Activated effector memory CD4-positive, alpha-beta T cell treated with anti-CD3 and anti-CD28 coated beads, Interleukin-2, amount 50 U/mL, for 16 hours (primary cell): ENCODE measurements at regions not wholly inside any gene's neighbourhood (a gene's known extent, or its start where the extent isn't known, plus 50 kb on each side); places are given as distances from the start of the nearest gene placed in this dataset.
"Not testable (repeated sequence)": the region's sequence is repeated elsewhere in the genome, so short reads cannot be mapped to it uniquely, and the experiment has no call there.

ENCODE experiments used
- DNase-seq: peaks from one replicate; pipeline ENCODE4 v3.0.0-alpha.2; 2020

DNA sequence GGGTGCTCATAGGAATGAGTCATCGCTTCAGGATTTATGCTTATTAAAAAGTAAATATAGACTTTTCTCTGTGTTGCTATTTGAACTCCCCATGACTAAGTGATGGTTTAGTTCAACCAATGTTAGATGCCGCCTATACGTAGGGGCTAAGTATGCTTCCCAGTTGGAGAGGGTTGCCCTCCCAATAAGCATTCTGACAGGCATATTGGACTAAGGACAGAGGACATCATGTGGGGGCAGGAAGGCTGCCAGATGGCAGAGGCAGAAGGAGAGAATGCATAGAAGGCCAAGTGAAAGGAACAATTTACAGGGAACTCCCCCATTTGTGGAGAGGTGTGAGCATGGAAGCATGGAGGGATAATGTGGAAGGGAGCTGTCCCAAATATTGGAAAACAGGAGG, 318.4 kb upstream of the OBI1 start:
- DNase-seq, result no peak

DNA sequence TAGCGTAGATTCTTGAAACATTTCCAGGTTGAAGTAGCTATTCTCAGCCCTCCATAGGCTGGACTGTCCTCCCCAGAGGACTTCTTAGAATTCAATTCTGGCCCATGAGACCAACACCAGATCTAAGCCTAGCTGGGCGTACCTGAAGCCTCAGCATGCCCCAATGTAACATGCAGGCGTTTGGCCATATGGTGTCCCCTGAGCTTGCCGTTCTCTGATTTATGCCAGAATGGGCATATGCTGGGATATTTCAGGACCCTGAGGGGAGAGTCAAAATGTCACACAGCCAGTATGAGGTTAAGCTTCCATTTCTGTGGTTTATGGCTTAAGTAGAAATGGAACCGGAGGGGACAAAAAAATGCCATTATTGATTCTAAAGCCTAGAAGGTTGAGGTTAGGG, 317.7 kb upstream of the OBI1 start:
- DNase-seq, result no peak

DNA sequence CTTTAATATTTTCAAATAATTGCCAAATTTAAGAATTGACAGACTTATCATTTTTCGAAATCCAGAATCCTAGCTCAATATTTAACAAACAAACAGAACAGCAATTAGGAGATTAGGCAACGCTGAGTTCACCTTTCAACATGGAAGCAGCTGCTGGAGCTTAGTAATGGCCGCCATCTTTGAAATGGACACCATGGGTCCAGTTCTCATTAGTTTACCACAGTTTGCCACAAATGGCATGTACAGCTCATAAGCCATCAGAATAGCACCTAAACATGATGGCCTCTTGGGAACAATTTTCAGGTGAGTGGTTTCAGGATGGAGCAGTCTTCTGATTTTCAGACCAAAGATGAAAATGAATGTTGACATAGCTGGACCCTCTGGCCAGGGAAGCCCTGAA, 313.6 kb upstream of the OBI1 start:
- no peak for DNase-seq

DNA sequence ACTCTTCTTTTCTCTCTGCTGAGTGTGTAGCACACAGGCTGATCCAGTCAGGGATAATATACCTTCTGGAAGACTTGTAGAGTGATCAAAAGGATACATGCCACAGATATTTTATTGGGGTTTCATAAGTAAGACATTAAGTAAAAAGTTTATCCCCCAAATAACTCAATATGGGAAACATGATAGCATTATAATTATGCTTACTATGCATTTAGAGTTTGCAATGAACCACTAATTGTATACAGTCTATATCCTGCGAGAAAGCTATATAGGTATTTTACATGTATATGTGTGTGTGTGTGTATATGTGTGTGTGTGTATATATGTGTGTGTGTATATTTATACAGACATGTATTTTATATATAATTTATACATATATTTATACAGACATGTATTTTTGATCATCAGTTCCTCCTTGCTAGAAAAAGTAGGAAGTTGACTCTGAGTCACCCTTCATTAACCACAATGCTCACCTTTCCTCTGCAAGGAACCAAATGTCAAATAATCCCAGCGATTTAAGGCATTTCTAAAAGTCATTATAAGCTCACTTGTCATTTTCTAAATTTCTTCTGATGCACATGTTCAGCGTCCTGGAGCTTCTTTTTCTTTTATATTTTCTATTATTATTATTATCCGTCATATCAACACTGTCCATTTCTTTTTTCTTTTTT, 312.5 kb upstream of the OBI1 start:
- no peak for DNase-seq

DNA sequence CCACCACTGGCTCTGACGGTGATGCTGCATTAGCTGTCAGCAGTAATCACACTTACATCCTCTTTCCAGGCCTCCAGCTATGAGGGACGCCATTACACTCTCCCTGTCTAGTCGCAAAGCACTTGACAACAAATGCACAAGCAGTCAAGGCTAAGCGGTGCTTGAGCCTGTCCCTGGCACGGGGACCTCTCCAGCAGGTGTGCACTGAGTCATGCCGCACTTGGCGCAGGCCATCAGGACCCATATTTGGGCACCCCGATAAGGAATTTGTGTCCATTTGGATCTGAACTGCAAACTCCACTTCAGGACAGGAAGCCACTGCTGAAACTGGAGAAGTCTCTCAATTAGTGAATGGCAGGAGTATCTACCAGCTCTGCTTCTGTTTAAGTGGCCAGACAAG, 301.9 kb upstream of the OBI1 start:
- no peak for DNase-seq

DNA sequence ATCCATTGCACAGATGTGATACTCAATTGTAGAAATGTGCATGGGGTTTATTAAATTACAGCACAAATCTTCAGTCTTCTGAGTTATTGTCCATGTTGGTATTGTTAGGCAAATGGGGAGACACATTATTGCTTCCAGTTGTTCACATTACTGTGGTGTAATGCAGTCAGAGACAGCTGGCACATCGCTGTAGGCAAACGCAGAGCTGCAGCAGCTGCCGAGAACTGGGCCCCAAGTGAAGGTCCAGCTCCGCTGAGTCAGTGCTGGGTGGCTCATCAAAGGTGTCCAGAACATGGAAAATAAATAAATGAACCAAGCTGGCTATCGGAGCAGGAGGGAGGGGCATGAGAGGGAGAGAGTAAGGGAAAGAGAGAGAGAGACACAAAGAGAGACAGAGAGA, 299.1 kb upstream of the OBI1 start:
- DNase-seq, result no peak

DNA sequence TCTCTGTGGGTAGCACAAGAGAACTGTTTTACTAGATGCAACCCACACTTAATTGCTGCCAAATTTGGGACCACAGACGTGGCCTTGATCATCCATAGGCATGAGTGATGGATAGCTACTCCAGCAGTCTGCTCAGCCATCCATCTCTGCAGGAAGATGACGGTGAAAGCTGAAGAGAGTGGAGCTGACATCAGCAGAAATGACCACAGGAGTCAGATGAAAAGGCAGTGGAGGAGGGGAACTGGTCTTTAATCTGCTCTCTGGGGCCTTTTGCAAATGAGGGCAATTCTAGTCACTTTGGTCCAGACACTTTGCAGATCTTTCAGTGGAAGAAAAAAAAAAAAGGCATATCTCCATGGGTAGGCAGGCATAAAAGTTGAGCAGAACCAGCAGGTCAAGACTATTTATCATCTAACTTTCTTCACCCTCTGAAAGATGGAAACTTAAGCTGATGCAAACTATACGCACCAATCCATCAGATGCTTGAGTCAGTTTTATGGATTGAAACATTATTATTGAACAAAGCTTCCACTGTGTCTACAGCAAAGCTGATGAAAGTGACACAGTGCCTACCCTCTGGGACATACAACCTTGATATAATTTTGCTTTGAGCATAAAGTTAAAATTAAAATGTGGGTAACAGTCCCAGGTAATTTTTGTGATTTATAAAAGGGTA, 281.6 kb upstream of the OBI1 start:
- no peak for DNase-seq

DNA sequence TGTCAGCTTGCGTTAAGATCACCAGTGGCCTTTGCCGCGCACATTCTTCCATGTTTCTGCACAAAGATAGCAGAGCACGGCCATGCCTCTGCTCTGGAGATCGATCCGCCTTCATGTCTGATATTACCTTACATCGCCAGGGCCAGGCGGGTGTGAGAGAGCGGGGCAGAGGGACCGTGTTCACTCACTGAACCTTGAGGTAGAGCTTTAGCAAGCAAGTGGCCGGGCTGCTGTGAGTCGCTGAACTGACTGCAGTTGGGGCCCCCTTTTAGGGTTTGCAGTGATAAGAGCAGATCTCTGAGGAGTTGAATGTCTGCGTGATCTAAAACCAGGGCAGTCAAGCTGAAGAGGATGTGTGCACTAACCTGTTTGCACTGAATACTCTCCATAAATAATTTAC, 275.4 kb upstream of the OBI1 start:
- DNase-seq, result no peak

DNA sequence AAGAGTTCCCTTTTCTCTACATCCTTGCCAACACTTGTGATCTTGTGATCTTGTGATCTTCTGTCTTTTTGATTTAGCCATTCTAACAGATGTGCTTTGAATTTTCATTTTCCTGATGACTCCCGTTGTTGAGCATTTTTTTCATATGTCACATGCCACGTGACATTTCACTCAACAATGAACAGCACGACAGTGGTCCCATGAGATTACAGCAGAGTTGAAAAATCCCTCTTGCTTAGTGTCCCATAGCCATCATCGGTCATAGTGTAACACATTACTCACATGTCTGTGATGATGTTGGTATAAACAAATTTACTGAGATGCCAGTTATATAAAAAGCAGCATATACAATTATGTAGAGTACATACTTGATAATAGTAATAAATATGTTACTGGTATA, 256.1 kb upstream of the OBI1 start:
- no peak for DNase-seq

DNA sequence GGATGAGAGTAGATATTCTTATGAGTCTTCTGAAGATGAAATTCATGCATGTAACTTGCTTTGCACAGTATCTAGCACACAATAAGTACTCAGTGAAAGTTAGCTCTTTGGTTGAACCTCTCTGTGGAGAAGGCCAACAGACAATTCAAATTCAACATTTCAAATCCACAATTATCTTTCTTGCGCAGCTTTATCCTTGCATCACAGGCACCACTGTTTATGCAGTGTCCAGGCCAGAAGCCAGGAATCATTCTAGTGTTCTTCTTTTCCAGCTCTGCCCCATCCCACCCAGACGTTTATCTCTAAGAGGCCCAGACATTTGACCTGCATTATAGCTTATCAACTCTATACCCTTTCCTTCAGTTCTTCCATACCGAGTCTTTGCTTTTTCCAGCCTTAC, 254.7 kb upstream of the OBI1 start:
- no peak for DNase-seq

DNA sequence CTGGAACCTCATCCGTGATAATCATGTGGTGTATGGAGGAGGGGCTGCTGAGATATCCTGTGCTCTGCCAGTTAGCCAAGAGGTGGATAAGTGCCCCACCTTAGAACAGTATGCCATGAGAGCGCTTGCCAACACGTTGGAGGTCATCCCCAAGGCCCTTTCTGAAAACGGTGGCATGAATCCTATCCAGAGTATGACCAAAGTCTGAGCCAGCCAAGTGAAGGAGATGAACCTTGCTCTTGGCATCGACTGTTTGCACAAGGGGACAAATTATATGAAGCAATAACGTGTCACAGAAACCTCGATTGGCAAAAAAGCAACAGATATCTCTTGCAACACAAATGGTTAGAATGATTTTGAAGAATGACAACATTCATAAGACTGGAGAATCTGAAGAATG, 251.2 kb upstream of the OBI1 start:
- DNase-seq, result no peak

DNA sequence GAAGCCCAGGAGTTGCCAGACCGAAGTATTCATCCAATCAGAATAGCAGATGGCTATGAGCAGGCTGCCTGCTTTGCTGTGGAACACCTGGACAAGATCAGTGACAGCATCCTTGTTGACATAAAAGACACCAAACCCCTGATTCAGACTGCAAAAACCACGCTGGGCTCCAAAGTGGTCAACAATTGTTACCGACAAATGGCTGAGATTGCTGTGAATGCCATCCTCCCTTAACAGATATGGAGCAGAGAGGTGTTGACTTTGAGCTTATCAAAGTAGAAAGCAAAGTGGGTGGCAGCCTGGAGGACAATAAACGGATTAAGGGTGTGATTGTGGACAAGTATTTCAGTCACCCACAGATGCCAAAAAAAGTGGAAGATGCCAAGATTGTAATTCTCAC, 250.3 kb upstream of the OBI1 start:
- DNase-seq, result no peak

DNA sequence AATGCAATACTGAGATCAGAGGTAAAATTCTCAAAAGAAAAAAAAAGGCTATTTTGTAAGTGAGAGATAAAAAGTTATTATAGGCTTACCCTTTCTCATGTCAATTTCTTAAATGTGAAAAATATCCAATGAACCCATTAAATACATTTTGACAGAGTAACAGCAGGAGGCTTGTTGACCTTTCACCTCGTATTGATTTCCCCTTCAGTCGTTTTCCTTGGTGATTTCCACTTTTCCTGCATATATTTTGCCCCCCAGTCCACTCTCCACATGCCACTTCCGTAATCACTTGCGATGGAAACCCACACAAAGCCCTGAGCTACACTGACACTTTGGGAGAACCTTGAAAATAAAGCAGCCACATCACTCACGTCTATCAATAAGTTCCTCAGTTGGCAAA, 248.1 kb upstream of the OBI1 start:
- no peak for DNase-seq

DNA sequence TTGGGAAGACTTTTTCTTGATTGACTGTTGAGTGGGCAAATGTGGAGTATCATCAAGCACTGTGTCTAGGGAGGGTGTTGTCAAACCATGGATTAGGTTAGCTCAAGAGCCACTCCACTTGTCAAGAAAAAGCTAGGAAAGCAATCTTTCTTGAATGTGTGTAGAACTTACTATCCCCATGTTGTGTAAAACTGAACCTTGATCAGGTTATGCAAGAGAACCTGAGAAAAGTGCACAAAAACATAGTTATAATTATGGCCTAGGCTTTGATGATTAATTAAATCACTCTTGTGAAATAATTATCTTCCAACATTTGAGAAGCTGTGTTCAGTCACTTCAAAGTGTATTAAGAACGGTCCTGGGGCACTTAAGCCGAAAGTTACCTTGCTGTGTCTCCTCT, 238.2 kb upstream of the OBI1 start:
- DNase-seq, result no peak

DNA sequence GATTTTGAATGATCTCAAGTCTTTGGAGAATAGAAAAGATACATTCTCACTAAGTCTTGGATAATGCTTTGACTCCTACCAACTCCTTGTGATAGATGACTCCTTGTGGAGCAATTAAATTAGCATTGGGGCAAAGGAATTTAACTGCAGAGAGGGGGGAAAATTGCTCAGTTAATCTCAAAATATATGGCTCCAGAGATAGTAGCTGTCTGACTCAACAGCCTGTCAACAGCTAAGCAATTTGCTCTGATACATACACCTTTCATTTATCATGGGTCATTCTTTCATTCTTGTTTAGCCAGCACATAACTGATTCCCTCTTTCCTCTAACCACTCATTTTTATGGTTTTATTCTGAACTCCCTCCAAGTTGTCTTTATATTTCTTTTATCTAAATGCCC, 225.6 kb upstream of the OBI1 start:
- DNase-seq, result no peak

DNA sequence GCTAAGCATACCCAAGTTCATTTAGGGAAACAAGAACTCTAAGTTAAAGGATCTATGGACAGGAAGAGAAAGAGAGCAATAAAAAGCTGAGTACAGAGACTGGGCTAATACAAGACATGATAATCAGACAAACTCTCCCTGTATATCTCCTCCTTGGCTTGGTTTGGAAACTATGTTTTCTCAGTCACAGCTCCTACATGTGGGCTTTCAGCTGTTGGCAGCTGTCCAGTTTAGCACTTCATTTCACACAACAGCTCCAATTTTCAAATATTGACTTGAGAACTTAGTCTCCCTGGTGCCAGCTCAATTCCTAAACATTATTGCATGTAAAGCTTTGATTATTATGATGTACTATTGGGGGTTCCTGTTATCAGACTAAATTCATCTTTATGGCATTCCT, 222.8 kb upstream of the OBI1 start:
- DNase-seq, result no peak

DNA sequence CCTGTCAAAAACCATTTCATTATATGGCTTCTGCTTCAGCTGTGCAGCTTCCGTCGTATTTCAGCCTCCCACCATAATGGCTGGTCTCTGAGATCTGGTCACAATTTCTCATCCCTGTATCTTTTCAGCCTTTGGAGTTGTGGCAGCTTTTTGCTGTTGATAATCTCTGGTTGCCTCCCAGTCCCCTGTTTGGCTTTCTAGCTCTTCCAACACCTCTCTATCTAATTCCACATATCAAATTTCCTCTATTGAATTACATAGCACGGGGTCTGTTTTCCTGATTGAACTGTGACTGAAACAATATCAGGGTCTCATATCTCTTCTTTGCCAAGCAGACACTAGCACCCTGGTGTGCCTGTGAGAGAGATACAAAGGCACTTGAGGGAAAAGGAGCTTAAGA, 222.1 kb upstream of the OBI1 start:
- no peak for DNase-seq

DNA sequence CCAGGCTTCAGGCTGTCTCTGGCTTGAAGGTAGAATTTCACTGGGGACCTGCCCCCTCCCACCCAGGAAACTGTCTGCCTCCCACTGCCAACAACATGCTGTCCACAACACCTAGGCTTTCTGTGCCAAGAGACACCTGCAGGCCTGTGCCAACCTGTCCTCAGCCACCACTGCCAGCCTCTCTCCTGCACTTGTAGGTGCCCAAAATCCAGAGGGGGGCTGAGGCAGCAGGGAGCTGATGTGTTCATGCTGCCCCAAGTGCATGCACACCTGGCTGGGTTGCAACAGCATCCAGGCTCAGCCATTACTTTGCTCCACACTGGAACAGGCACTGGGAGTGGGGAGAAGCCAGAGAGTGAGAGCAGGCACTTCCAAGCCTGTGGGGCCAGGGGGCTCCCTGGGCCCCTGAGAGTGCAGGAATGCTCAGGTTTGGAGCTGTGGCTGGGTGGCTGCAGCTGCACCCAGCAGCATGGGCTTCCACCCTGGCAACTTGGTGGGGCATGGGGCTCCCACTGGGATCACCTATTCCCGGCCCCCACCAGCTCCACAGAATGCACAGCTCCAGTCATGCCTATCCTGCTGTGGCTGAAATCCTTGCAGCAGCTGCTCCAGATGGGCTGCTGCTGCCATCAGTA, 218.1 kb upstream of the OBI1 start:
- DNase-seq, result no peak

DNA sequence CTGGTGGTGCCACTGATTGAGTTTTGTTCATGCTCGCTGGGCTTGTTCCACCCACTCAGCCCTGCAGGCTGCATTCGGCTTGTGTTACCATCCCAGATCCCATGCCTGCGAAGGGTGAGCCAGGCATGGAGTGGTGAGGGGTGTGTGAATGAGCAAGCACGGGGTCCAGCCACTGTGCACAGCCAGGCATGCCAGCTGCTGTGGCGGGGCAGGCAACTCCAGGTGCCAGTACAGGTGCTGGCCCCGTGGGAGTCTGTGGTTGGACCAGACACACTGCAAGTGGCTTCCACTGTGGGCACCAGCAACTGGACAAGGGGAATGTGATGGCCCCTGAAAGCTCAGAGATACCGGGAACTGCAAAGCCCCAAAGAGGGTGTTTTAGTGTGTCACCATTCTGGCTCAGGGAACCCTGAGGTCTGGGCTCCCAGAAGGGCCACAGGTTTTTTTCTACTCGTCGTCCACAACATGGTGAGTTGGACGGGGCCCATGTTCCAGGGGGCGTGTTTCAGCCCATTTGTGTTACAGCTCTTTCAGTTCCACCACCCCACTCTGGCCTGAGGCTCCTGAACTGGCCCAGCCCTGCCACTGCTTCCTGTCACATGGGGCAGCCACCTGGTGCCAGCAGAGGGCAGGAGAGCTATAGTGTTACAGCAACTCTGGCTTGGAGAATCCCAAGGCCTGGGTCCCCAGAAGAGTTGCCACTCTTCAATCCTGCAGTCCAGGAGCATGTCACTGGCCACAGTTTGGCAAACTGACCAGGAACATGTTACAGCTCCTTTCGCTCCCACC, 217.0 kb upstream of the OBI1 start:
- no peak for DNase-seq

DNA sequence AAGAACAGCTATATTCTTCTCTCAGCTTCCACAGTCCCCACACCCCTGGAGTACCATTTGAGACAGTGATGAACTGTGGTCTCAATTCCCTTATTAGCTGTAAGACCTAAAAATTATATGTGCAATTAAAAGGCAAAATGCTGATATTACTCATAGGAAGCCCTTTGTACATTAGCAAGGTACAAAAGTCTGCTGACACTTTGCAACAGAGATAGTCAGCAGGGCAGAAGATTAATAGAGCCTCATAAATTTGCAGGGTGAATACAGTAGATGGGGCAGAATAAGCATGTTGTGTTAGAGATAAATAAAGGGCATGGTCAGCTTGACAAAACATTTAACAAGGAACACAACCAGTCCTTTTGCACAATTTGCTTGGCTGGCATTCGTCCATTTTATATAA, 210.0 kb upstream of the OBI1 start:
- no peak for DNase-seq

DNA sequence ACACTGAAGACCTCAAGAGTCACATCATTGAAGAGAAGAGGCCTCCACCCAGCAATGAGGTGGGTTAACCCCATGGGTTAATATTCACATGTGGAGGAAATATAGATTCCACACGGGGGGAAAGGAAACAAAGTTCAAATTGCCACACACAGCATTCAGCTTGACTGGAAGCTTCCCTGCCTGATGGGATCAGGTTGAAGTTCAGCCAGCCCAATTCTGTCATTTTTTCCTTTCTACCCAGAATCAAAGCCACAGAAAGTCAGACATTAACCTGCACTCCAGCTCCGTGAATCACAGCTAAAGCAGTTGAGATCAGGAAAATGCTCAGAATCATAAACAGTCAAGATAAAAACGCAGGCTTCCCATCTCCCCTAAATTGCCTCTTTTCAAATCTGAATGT, 208.7 kb upstream of the OBI1 start:
- no peak for DNase-seq

DNA sequence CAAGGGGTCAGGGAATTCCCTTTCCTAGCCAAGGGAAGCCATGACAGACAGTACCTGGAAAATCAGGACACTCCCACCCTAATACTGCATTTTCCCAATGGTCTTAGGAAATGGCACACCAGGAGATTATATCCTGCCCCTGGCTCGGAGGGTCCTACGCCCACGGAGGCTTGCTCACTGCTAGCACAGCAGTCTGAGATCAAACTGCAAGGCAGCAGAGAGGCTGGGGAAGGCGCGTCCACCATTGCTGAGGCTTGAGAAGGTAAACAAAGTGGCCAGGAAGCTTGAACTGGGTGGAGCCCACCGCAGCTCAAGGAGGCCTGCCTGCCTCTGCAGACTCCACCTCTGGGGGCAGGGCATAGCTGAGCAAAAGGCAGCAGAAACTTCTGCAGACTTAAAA, 207.1 kb upstream of the OBI1 start:
- DNase-seq, result not testable (repeated sequence)

DNA sequence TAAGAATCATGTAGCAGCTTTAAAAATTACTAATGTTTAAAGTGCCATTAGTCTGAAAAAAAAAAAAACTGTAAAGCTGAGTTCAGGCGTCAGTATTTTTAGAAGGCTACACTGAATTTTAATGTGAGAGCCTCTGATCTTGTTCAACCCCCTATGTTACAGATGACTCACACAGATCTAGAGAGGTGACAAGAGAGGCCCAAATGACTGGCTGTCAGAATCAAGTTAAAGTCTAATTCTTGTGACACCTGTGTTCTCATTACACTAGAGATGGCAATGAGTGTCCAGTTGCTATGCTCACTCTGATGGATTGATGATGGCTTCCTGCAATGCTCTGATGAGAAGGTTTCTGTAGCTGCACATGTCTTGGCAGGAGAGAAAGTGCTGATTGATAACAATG, 203.5 kb upstream of the OBI1 start:
- no peak for DNase-seq

DNA sequence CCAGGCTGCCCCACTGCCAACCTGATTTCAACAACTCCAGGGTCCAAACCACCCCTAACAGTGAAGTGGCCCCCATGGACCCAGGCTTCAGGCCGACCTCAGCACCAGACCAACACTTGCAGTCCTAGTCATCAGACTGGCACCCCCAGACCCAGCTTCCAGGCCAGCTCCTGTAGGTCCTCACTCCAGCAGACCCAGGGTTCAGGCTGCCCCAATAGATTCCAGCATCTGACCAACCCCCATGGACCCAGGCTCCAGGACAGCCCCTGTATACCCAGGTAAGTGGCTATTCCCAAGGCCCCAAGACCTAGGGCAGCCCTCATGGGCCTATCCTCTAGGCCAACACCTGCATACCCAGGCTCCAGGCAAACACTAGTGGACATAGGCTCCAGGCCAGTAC, 193.8 kb upstream of the OBI1 start:
- no peak for DNase-seq
